Inflammatory macrophage treated with lipopolysaccharide for 1 hour (primary cell): ENCODE measurements at regions not wholly inside any gene's neighbourhood (a gene's known extent, or its start where the extent isn't known, plus 50 kb on each side); places are given as distances from the start of the nearest gene placed in this dataset.
"Not testable (repeated sequence)": the region's sequence is repeated elsewhere in the genome, so short reads cannot be mapped to it uniquely, and the experiment has no call there.

ENCODE experiments used
- DNase-seq, 2 donors: peaks; one replicate each; pipeline ENCODE4 v3.0.0-alpha.2; 2020 to 2022

- DNase-seq, result no peak
These were observed 620.6 kb upstream of the GNPDA2 start for GRCh38 chr4:45346816-45347435.

DNA sequence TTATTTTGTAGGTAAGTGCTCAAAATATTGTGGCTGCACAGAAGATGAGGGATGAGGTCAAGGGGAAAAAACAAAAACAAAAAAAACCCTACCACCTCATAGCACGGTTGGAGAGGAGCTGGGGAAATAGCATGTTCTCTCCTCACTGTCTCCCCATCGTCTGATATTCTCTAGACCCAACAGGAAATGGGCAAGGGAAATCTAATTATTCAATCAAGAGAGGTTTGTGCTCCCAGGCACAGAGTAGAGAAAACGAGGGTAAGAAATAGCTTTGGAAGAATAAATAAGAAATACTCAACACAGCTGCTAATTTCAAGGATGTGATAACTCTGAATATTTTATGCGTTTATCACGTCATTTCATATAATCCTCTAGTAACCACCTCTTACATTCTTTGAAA is 619.2 kb upstream of the GNPDA2 start:
- no peak for DNase-seq

DNA sequence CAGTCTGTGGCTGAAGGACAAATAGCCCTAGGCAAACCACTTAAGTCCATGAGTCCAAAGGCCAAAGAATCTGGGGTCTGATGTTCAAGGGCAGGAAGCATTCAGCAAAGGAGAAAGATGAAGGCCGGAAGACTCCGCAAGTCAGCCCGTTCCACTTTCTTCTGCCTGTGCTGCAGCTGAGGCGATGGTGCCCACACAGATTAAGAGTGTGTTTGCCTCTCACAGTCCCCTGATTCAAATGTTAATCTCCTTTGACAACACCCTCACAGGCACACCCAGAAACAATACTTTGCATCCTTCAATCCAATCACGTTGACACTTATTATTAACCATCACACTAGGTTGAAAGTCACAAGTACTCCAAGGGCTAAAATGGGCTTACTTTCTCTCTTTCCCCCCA is 605.4 kb upstream of the GNPDA2 start:
- DNase-seq, result no peak

- DNase-seq, result no peak
These were observed 601.2 kb upstream of the GNPDA2 start for GRCh38 chr4:45327544-45327943.

DNA sequence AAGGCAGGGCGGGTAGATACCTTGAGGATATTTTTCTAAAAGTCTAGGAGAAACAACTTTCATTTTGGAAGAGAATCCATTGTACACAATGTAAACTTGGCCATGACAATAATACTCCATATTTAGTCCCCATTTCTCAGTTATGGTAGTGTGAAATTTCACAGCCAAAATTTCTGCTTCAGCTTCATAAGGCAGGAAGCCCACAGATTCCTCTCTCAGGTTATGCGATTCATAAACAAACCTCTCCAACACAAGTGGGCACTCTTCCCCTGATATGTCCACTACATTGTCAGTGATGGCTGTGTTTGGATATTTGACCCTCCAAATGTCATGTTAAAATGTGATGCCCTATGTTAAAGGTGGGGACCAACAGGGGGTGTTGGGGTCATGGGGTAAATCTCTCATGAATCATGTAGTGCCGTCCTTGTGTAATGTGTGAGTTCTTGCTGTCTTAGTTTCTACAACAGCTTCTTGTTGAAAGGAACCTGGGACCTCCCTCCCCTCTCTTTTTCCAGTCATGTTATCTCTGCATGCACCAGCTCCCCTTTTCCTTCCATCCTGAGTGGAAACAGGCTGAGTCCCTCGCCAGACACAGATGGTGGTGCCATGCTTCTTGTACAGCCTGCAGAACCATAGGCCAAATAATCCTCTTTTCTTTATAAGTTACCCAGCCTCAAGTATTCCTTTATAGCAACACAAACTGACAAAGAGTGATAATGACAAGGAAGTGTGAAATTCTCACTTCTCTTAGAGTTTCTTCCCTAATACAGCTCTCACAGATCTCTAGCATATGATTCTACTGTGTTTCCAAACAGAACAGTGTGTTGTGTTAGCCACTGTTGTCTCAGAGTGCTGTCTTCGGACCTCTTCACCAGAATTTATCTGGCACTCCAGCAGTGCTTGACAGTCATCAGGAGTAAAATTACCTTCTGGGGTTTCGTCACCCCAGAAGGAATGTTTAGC is 598.4 kb upstream of the GNPDA2 start:
- DNase-seq, result no peak

DNA sequence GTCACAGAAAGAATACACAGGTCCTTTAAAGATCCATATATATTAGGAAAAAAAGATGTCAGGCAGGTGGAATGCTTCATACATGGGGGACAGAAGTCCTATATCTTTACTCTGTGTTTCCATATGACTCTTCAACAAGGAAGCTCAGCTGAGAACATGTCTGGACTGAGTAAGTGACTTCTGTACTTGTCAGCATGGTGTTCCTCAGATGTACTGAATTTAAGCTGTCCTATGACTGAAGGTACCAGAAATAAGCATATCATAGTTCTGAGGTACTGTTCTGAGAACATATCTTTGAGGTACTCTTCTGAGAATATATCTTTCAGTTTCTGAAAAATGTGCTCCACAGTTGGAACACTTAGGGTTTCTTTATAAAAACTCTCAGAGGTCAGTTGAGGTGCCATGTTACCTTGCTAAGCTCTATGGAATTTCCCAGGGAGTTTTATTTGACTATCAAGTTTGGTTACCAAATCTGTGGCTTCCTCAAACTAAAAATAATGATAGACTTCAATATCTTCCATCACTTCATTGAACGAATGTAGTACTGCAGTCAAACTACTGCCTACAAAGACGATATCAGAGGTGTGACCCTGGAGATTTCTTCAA is 597.2 kb upstream of the GNPDA2 start:
- no peak for DNase-seq

DNA sequence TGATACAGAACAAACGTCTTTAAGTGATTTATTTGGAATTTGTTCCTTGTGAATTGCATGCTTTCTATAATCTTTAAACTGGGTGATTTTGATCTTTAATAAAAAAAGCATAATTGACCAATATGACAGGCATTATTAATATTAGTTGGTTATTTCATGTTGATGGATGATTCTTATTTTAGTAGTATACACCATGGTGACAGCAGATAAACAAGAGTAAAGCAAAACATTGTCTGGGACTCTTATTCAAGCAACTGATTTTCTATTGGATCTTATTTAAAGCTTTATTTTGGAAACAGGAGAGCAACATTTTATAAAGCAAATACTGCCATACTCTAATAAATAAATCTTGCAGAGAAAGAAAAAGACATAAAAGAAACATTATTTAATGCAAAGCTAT is 591.4 kb upstream of the GNPDA2 start:
- no peak for DNase-seq

DNA sequence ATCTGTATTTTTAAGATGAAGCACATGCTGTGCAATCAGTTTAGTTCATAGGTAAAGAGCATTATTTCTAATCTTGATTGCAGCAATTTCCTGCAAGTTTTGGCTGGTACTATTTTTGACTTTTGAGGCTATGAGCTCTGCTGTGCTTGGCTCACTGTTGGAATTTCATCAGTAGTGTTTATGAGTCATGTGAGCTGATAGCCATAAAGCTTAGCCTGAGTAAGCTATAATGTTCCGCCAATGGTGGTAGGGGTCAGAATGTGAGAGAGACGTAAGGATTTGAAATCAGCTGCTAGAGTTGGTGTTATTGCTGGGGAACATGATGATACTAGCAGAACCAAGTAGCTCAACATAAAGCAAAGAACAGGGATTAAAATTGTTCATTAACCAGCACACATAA is 590.9 kb upstream of the GNPDA2 start:
- DNase-seq, result no peak

DNA sequence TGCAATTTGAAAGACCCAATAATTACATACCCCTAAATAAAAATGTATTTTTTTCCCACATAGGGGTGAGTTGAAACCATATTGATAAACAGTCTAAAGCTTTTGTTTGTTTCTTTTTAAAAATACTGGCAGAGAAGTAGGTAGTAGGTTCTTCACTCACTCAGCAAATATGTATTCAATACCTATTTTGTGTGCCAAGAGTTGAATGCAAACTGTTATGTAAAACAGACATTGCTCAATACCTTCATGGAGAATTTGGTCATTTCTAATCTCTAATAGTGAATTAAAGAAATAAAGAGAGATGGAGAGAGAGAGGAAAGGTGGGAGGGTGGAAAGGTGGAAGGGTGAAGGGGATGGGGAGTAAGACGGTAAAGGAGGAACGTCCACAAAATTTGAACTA is 589.9 kb upstream of the GNPDA2 start:
- DNase-seq, result no peak

DNA sequence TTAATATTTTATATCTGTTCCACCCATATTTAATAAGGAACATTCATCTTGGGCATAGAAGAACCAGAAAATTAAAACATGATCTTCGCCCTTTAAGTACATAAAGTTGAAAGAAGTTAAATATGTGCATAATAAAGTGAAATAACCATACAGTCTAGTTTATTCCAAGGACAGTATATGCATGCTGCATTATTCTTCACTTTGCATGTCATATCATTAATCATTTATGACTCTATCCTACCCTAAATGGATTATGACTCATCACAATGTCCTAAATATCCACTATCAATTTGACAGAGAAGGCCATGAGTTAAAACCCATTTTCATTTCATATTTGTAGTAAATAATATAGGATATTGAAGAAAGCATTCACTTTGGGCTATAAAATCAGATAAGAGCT is 576.5 kb upstream of the GNPDA2 start:
- no peak for DNase-seq

DNA sequence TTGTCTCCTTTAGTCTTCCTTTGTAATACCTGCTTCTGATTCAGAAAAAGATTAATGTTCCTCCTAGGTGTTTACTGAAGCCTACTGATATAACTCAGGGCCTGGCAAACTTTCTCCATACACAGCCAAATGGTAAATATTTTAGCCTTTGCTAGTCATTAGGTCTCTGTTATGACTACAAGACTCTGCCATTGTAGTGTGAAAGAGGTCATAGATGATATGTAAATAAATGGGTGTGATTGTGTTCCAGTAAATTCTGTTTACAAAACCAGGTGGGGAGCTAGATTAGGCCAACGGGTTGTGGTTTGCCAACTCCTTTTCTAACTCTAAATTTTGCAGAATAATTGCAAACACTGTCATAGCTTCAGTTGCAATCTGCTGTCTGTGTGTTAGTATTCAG is 568.1 kb upstream of the GNPDA2 start:
- no peak for DNase-seq

DNA sequence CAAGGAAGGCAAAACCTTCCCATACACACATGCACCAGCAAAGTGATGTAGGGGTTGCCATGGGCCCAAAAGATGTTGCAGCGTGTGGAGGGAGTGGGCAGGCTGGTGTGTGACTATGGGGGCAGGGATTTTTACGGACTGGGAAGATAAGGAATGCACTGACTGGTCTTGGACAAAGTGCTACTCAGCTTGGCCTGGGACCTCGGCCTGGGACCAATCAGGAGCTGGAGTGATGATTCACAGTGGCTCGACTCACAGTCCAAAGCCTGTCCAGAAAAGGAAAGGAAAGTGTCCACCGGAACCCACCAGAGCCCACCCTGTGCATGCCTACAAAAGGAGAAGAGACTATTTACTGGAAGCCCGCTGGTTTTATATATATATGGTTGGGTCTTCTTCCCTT is 567.0 kb upstream of the GNPDA2 start:
- DNase-seq, result no peak

- DNase-seq, result no peak
These were observed 566.5 kb upstream of the GNPDA2 start for GRCh38 chr4:45292844-45293243.

GRCh38 chr4:45284400-45285085 is 558.2 kb upstream of the GNPDA2 start:
- DNase-seq, result no peak

- no peak for DNase-seq
These were observed 557.0 kb upstream of the GNPDA2 start for GRCh38 chr4:45283352-45283751.

- DNase-seq, result no peak
These were observed 553.8 kb upstream of the GNPDA2 start for GRCh38 chr4:45280121-45280520.

DNA sequence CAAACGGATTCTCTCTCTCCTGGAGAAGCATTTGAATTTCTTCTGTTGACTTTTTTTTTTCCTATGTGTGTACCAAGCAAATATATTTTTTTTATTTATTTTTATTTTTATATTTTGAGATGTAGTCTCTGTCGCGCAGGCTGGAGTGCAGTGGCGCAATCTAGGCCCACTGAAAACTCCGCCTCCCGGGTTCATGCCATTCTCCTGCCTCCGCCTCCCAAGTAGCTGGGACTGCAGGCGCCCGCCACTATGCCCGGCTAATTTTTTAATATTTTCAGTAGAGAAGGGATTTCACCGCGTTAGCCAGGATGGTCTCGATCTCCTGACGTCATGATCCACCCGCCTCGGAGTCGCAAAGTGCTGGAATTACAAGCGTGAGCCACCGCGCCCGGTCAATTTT is 549.5 kb upstream of the GNPDA2 start:
- DNase-seq, result no peak

- DNase-seq, result not testable (repeated sequence)
These were observed 521.8 kb upstream of the GNPDA2 start for GRCh38 chr4:45248106-45248505.

- DNase-seq, result no peak
These were observed 515.6 kb upstream of the GNPDA2 start for GRCh38 chr4:45241976-45242375.

DNA sequence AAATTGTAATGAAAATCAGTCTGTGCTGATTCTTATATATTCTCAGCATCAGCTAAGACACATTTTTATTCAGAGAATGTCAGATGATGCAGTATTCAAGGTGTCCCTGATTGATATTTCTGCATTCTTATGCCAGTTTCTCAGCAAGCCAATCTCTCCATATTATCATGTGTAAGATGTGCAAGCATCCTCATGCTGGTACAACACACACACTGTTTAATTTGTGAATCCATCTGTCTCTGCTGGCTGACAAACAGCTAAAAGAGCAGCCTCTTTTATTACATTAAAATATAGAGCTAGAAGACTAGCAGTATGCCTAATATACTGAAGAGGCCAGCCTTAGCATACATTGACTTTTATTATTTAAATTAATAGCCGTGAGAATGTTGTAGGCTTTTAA is 502.9 kb upstream of the GNPDA2 start:
- DNase-seq, result no peak

DNA sequence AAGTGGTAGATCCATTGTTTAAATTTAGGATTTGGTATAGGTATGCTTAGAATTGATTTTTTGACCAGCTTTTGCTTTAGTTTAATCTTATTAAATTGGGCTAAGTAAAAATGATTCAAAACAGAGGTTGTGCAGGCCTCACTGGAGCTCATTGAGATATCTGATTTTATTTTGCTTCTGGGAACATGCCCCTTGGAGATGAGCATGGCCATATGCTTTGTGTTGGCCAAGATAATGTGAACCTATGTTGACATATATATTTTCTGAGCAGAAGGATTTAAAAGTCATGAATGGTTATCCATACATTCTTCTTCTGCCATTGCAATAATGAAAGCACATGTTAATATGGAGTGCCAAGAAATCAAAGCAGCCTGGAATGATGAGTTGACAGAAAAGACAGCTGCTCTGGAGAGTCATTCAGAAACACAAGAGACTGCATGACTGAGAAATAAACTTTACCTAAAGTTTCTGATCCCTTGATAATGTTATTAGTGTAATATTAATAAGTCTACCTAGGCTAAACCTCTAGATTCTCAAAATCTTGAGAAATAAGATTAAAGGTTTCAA is 489.7 kb upstream of the GNPDA2 start:
- no peak for DNase-seq

DNA sequence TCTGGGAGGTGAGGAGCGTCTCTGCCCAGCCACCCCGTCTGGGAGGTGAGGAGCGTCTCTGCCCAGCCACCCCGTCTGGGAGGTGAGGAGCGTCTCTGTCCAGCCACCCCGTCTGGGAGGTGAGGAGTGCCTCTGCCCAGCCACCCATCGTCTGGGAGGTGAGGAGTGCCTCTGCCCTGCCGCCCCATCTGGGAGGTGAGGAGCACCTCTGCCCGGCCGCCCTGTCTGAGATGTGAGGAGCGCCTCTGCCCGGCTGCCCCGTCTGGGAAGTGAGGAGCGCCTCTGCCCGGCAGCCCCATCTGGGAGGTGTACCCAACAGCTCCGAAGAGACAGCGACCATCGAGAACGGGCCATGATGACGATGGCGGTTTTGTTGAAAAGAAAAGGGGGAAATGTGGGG is 482.1 kb upstream of the GNPDA2 start:
- not testable (repeated sequence) for DNase-seq

- not testable (repeated sequence) for DNase-seq
These were observed 481.5 kb upstream of the GNPDA2 start for GRCh38 chr4:45207864-45208331.
